ENCODE measurements at regions not wholly inside any gene's neighbourhood (a gene's known extent, or its start where the extent isn't known, plus 50 kb on each side); places are given as distances from the start of the nearest gene placed in this dataset.

GRCh38 chr3:11089931-11090330 is 64.4 kb upstream of the HRH1 start:
- no peak for TF ChIP-seq POLR2A (IDR thresholded peaks at IDR 0.05)
- no peak for TF ChIP-seq EP300 (IDR thresholded peaks at IDR 0.05)
- TF ChIP-seq CTCF (IDR thresholded peaks at IDR 0.05): no peak
- Histone ChIP-seq H3K9me3 (no peaks in the 10 kb centered on the region), H3K36me3 (no peaks in the 10 kb centered on the region), H3K4me1 (peaks cover 0 to 12% (median 0%) of the 10 kb centered on the region in 4 donors), H3K27ac (no peak overlapping the region), H3K4me3 (no peak overlapping the region), H3K27me3 (no peaks in the 10 kb centered on the region)
- no peak for DNase-seq (ENCODE audit: low spot score in 2 of 2)
- WGBS, 2 donors: 87 to 92% methylated on average over 6 of the region's 6 CpGs

GRCh38 chr3:11090551-11090950 is 63.7 kb upstream of the HRH1 start:
- no peak for TF ChIP-seq POLR2A (IDR thresholded peaks at IDR 0.05)
- no peak for TF ChIP-seq CTCF (IDR thresholded peaks at IDR 0.05)
- no peak for TF ChIP-seq EP300 (IDR thresholded peaks at IDR 0.05)
- Histone ChIP-seq H3K9me3 (no peaks in the 10 kb centered on the region), H3K36me3 (no peaks in the 10 kb centered on the region), H3K27me3 (no peaks in the 10 kb centered on the region), H3K4me1 (peaks cover 0 to 12% (median 0%) of the 10 kb centered on the region in 4 donors), H3K27ac (no peak overlapping the region), H3K4me3 (no peak overlapping the region)
- WGBS, 2 donors: 43 to 46% methylated on average over 1 of the region's 1 CpG
- no peak for DNase-seq (ENCODE audit: low spot score in 2 of 2)

GRCh38 chr3:11091088-11091590 is 63.2 kb upstream of the HRH1 start:
- no peaks in the 10 kb centered on the region for H3K36me3 ChIP-seq
- no peak overlapping the region for H3K27ac ChIP-seq
- H3K4me1 ChIP-seq: peaks cover 0 to 17% (median 2%) of the 10 kb centered on the region in 4 donors
- 56 to 59% methylated on average over 12 of the region's 12 CpGs for WGBS, 2 donors
- no peak for TF ChIP-seq POLR2A (IDR thresholded peaks at IDR 0.05)
- peak in 1 of 2 donors; percentile 49 for TF ChIP-seq EP300 (IDR thresholded peaks at IDR 0.05)
- no peak overlapping the region for H3K4me3 ChIP-seq
- H3K27me3 ChIP-seq: no peaks in the 10 kb centered on the region
- no peaks in the 10 kb centered on the region for H3K9me3 ChIP-seq
- no peak for DNase-seq (ENCODE audit: low spot score in 2 of 2)

- 89 to 90% methylated on average over 2 to 8 of the region's 13 CpGs for WGBS, 2 donors
- H3K4me3 ChIP-seq: no peak overlapping the region
- no peaks in the 10 kb centered on the region for H3K27me3 ChIP-seq
- peaks cover 0 to 23% (median 5%) of the 10 kb centered on the region in 4 donors for H3K4me1 ChIP-seq
- no peaks in the 10 kb centered on the region for H3K36me3 ChIP-seq
- no peak for DNase-seq (ENCODE audit: low spot score in 2 of 2)
- H3K9me3 ChIP-seq: no peaks in the 10 kb centered on the region
- H3K27ac ChIP-seq: no peak overlapping the region
- TF ChIP-seq POLR2A (IDR thresholded peaks at IDR 0.05): no peak
- TF ChIP-seq EP300 (IDR thresholded peaks at IDR 0.05): no peak
- TF ChIP-seq CTCF (IDR thresholded peaks at IDR 0.05): no peak
Measured at GRCh38 chr3:11091791-11092190, 62.5 kb upstream of the HRH1 start.

- Histone ChIP-seq H3K36me3 (no peaks in the 10 kb centered on the region), H3K9me3 (no peaks in the 10 kb centered on the region), H3K4me3 (no peak overlapping the region), H3K4me1 (peaks cover 0 to 29% (median 6%) of the 10 kb centered on the region in 4 donors), H3K27ac (no peak overlapping the region), H3K27me3 (no peaks in the 10 kb centered on the region)
- DNase-seq (ENCODE audit: low spot score in 2 of 2): no peak
- WGBS, 2 donors: 94 to 96% methylated on average over 24 to 35 of the region's 36 CpGs
- TF ChIP-seq EP300 (IDR thresholded peaks at IDR 0.05) (no peak), POLR2A (IDR thresholded peaks at IDR 0.05) (no peak), CTCF (IDR thresholded peaks at IDR 0.05) (no peak)
Measured at GRCh38 chr3:11093823-11094340, 60.4 kb upstream of the HRH1 start.

GRCh38 chr3:11095932-11096265 is 58.4 kb upstream of the HRH1 start:
- Histone ChIP-seq H3K4me3 (no peak overlapping the region), H3K36me3 (no peaks in the 10 kb centered on the region), H3K27me3 (no peaks in the 10 kb centered on the region), H3K4me1 (peaks cover 0 to 29% (median 6%) of the 10 kb centered on the region in 4 donors), H3K9me3 (no peaks in the 10 kb centered on the region), H3K27ac (no peak overlapping the region)
- 59 to 61% methylated on average over 8 of the region's 8 CpGs for WGBS, 2 donors
- no peak for DNase-seq (ENCODE audit: low spot score in 2 of 2)
- TF ChIP-seq POLR2A (IDR thresholded peaks at IDR 0.05) (no peak), EP300 (IDR thresholded peaks at IDR 0.05) (no peak), CTCF (IDR thresholded peaks at IDR 0.05) (no peak)
